SH-SY5Y (cell line): ENCODE measurements at regions not wholly inside any gene's neighbourhood (a gene's known extent, or its start where the extent isn't known, plus 50 kb on each side); places are given as distances from the start of the nearest gene placed in this dataset.

Experiments
- GATA2 ChIP-seq: IDR thresholded peaks from 2 replicates; pipeline ENCODE4 v1.6.1; 2011; ENCODE audit warnings: mild to moderate bottlenecking, low read depth, low read length
- GATA3 ChIP-seq: IDR thresholded peaks from 2 replicates; pipeline ENCODE4 v1.6.1; 2011; ENCODE audit warnings: low read depth, mild to moderate bottlenecking, low read length, moderate library complexity

GRCh38 chr3:159127021-159127392 lies 325.2 kb downstream of the MFSD1 start:
- TF ChIP-seq GATA2, result no peak
- TF ChIP-seq GATA3, result no peak
